ENCODE measurements at regions not wholly inside any gene's neighbourhood (a gene's known extent, or its start where the extent isn't known, plus 50 kb on each side); places are given as distances from the start of the nearest gene placed in this dataset.

- H3K4me3 ChIP-seq (ENCODE audit: insufficient read depth, low read depth, low read length) = peak overlapping the region; percentile 29
- H2BK120ac ChIP-seq (ENCODE audit: low read depth, low read length) = peak overlapping the region; percentile 82
- WGBS, 2 experiments (ENCODE audit: extremely low coverage in 2 of 2, insufficient read length in 1 of 2) = 0% methylated on average over 12 of the region's 75 CpGs; no CpG with 5 or more reads in 1 of the 2 experiments
- no peaks in the 10 kb centered on the region for H3K9me3 ChIP-seq (ENCODE audit: control insufficient read depth, insufficient read depth, low read length)
- peaks cover 15% of the 10 kb centered on the region for H3K4me1 ChIP-seq (ENCODE audit: control insufficient read depth, insufficient read depth, low read length)
- no peaks in the 10 kb centered on the region for H4K20me1 ChIP-seq (ENCODE audit: insufficient read depth, low read length)
- H3K9me1 ChIP-seq (ENCODE audit: insufficient read depth, low read length) = no peaks in the 10 kb centered on the region
- H2BK15ac ChIP-seq (ENCODE audit: low read depth, low read length) = peak overlapping the region; percentile 44; the same call in 1 of the 3 replicates
- H2AK9ac ChIP-seq (replicated peaks; ENCODE audit: low read depth, low read length, poor library complexity) = peak overlapping the region; percentile 58
- in situ Hi-C loops (cut with MboI; ENCODE audit: low sequenced_read_pairs) = no loop called here
- peak overlapping the region; percentile 57 for H2BK20ac ChIP-seq (ENCODE audit: low read depth, low read length)
- peak overlapping the region; percentile 72 for H3K18ac ChIP-seq (ENCODE audit: low read depth, low read length)
- no peaks in the 10 kb centered on the region for H3K36me3 ChIP-seq (ENCODE audit: control insufficient read depth, insufficient read depth, low read length)
- H3K4me2 ChIP-seq (ENCODE audit: low read depth, low read length) = peak overlapping the region; percentile 44
- peak overlapping the region; percentile 89 for H2AFZ ChIP-seq (replicated peaks; ENCODE audit: low read length, poor library complexity)
- peak overlapping the region; percentile 34 to 88; a peak in 2 of 4 replicates for H4K8ac ChIP-seq (ENCODE audit: low read depth in 2 of 2, low read length in 2 of 2)
- H3K14ac ChIP-seq (replicated peaks; ENCODE audit: low read depth, low read length) = 0 out of 2 replicates have a peak overlapping the region, but pooled peaks have one; percentile 46
- DNase-seq (peak; percentile 98), ATAC-seq (ENCODE audit: low read depth) (peak; percentile 95)
- no peak overlapping the region for H3K56ac ChIP-seq (ENCODE audit: extremely low read depth, insufficient read depth, low read length)
- H3K27ac ChIP-seq (ENCODE audit: insufficient read depth, low read length) = peak overlapping the region; percentile 88
- peak overlapping the region; percentile 90 for H3K4ac ChIP-seq (ENCODE audit: low read depth, low read length)
- H3K9ac ChIP-seq (ENCODE audit: low read depth, low read length) = peak overlapping the region; percentile 47; the same call in 1 of the 2 replicates
- no peak overlapping the region for H3K23ac ChIP-seq (ENCODE audit: low read depth, low read length)
- ChIA-PET CTCF (interaction anchor here (0.6 to 1.8 kb wide), 3 partner anchors 38 to 731 kb away, joined by 5 to 6 read pairs (median 5); no protein-coding TSS in a partner anchor), POLR2A (ENCODE audit: unreplicated experiment) (interaction anchor here (0.6 to 0.8 kb wide), 6 partner anchors 37 to 581 kb away, joined by 3 to 5 read pairs (median 4); no protein-coding TSS in a partner anchor)
- H3K27me3 ChIP-seq (ENCODE audit: control insufficient read depth, insufficient read depth, low read length) = peaks cover 18% of the 10 kb centered on the region
- intact Hi-C loops (cut with micrococcal nuclease) = no loop called here
- TF ChIP-seq RFX5 (IDR thresholded peaks at IDR 0.05; ENCODE audit: low read depth, low read length) (peak; percentile 94), USF2 (IDR thresholded peaks at IDR 0.05; ENCODE audit: low read depth, low read length) (peak; percentile 46; the same call in 1 of the 2 replicates), BHLHE40 (IDR thresholded peaks at IDR 0.05; ENCODE audit: low read depth, low read length) (peak; percentile 96), SMC3 (IDR thresholded peaks at IDR 0.05; ENCODE audit: low read depth, low read length) (no peak), CEBPB (IDR thresholded peaks at IDR 0.05; ENCODE audit: low read depth, low read length) (peak; percentile 7; the same call in 1 of the 2 replicates), MXI1 (IDR thresholded peaks at IDR 0.05; ENCODE audit: borderline replicate concordance, low read depth, low read length) (0 out of 2 replicates have a peak, but pooled peaks have one; percentile 24), CHD1 (IDR thresholded peaks at IDR 0.05; ENCODE audit: low read depth, low read length) (no peak), FOS (IDR thresholded peaks at IDR 0.05; ENCODE audit: low read depth, low read length) (peak; percentile 81), NFE2L2 (IDR thresholded peaks at IDR 0.05; ENCODE audit: low read depth, low read length) (no peak), ELK1 (IDR thresholded peaks at IDR 0.05; ENCODE audit: borderline replicate concordance, low read depth, low read length) (no peak), MAZ (IDR thresholded peaks at IDR 0.05; ENCODE audit: borderline replicate concordance, low read depth, low read length) (peak; percentile 80), RCOR1 (IDR thresholded peaks at IDR 0.05; ENCODE audit: insufficient replicate concordance, low read length) (no peak), POLR2A (IDR thresholded peaks at IDR 0.05; ENCODE audit: low read depth, low read length) (peak; percentile 47; the same call in 1 of the 2 replicates), MAFK (IDR thresholded peaks at IDR 0.05; ENCODE audit: low read depth, low read length) (no peak)
- H2BK5ac ChIP-seq (ENCODE audit: low read depth, low read length, poor library complexity, severe bottlenecking) = peak overlapping the region; percentile 71
- BruUV-seq (replicated peaks) = no TSS peak
- H3K79me1 ChIP-seq (ENCODE audit: low read depth in 1 of 2, low read length in 2 of 2) = no peaks in the 10 kb centered on the region
- H2AK5ac ChIP-seq (ENCODE audit: low read depth, low read length) = no peak overlapping the region
- dilution Hi-C loops (cut with HindIII; ENCODE audit: low sequenced_read_pairs, unreplicated experiment) = no loop called here
- H4K5ac ChIP-seq (ENCODE audit: low read depth, low read length) = peak overlapping the region; percentile 95
- H4K91ac ChIP-seq (ENCODE audit: insufficient read depth, low read depth, low read length) = peak overlapping the region; percentile 26
Measured at GRCh38 chr12:4030929-4031702, 157.9 kb upstream of the PARP11 start.

All from IMR-90 (cell line).